ENCODE measurements at regions not wholly inside any gene's neighbourhood (a gene's known extent, or its start where the extent isn't known, plus 50 kb on each side); places are given as distances from the start of the nearest gene placed in this dataset.

GRCh38 chr6:71220466-71220865 lies 68.1 kb upstream of the OGFRL1 start:
- 88 to 100% methylated on average over 2 of the region's 3 CpGs for WGBS, 2 experiments (ENCODE audit: insufficient coverage in 1 of 2, insufficient read length in 1 of 2)
- Mint-ChIP-seq H3K4me3 (no peak overlapping the region), H3K27me3 (ENCODE audit: insufficient read depth) (no peaks in the 10 kb centered on the region), H3K36me3 (ENCODE audit: low read depth) (no peaks in the 10 kb centered on the region), H3K27ac (no peak overlapping the region), H3K9me3 (no peaks in the 10 kb centered on the region), H3K4me1 (no peaks in the 10 kb centered on the region)
- H3K9me3 ChIP-seq (ENCODE audit: control insufficient read depth, low read length): no peaks in the 10 kb centered on the region
- no peaks in the 10 kb centered on the region for H3K27me3 ChIP-seq (ENCODE audit: control insufficient read depth, insufficient read depth, low read length, poor library complexity, severe bottlenecking)
- H3K27ac ChIP-seq (ENCODE audit: low read depth, low read length): no peak overlapping the region
- no peak overlapping the region for H3K9ac ChIP-seq (ENCODE audit: extremely low read depth, low read length, poor library complexity, severe bottlenecking)
- no peak for DNase-seq
- no peak for TF ChIP-seq CTCF (conservative IDR thresholded peaks at IDR 0.05)
- no peak overlapping the region for H3K4me3 ChIP-seq (ENCODE audit: low read length)
- H3K4me1 ChIP-seq (ENCODE audit: control insufficient read depth, insufficient read depth, low read length): no peaks in the 10 kb centered on the region
- H3K36me3 ChIP-seq (ENCODE audit: control insufficient read depth, insufficient read depth, low read length): no peaks in the 10 kb centered on the region

GRCh38 chr6:71222671-71223070 lies 65.9 kb upstream of the OGFRL1 start:
- TF ChIP-seq CTCF (conservative IDR thresholded peaks at IDR 0.05): no peak
- Histone ChIP-seq H3K9ac (ENCODE audit: extremely low read depth, low read length, poor library complexity, severe bottlenecking) (no peak overlapping the region), H3K36me3 (ENCODE audit: control insufficient read depth, insufficient read depth, low read length) (no peaks in the 10 kb centered on the region), H3K4me3 (ENCODE audit: low read length) (no peak overlapping the region), H3K4me1 (ENCODE audit: control insufficient read depth, insufficient read depth, low read length) (no peaks in the 10 kb centered on the region), H3K9me3 (ENCODE audit: control insufficient read depth, low read length) (no peaks in the 10 kb centered on the region), H3K27ac (ENCODE audit: low read depth, low read length) (no peak overlapping the region), H3K27me3 (ENCODE audit: control insufficient read depth, insufficient read depth, low read length, poor library complexity, severe bottlenecking) (no peaks in the 10 kb centered on the region)
- 81 to 82% methylated on average over 3 to 4 of the region's 4 CpGs for WGBS, 2 experiments (ENCODE audit: insufficient coverage in 1 of 2, insufficient read length in 1 of 2)
- Mint-ChIP-seq H3K27ac (no peak overlapping the region), H3K4me1 (no peaks in the 10 kb centered on the region), H3K4me3 (no peak overlapping the region), H3K9me3 (no peaks in the 10 kb centered on the region), H3K36me3 (ENCODE audit: low read depth) (no peaks in the 10 kb centered on the region), H3K27me3 (ENCODE audit: insufficient read depth) (no peaks in the 10 kb centered on the region)
- DNase-seq: no peak

GRCh38 chr6:71224011-71224410 lies 64.6 kb upstream of the OGFRL1 start:
- Mint-ChIP-seq H3K27me3 (ENCODE audit: insufficient read depth) (no peaks in the 10 kb centered on the region), H3K9me3 (no peaks in the 10 kb centered on the region), H3K4me1 (no peaks in the 10 kb centered on the region), H3K36me3 (ENCODE audit: low read depth) (no peaks in the 10 kb centered on the region), H3K4me3 (no peak overlapping the region), H3K27ac (no peak overlapping the region)
- H3K9me3 ChIP-seq (ENCODE audit: control insufficient read depth, low read length): no peaks in the 10 kb centered on the region
- no peaks in the 10 kb centered on the region for H3K27me3 ChIP-seq (ENCODE audit: control insufficient read depth, insufficient read depth, low read length, poor library complexity, severe bottlenecking)
- no peak for DNase-seq
- H3K4me1 ChIP-seq (ENCODE audit: control insufficient read depth, insufficient read depth, low read length): no peaks in the 10 kb centered on the region
- 94% methylated on average over 2 of the region's 2 CpGs; no CpG with 5 or more reads in 1 of the 2 experiments for WGBS, 2 experiments (ENCODE audit: insufficient coverage in 1 of 2, insufficient read length in 1 of 2)
- H3K9ac ChIP-seq (ENCODE audit: extremely low read depth, low read length, poor library complexity, severe bottlenecking): no peak overlapping the region
- H3K36me3 ChIP-seq (ENCODE audit: control insufficient read depth, insufficient read depth, low read length): no peaks in the 10 kb centered on the region
- H3K4me3 ChIP-seq (ENCODE audit: low read length): no peak overlapping the region
- TF ChIP-seq CTCF (conservative IDR thresholded peaks at IDR 0.05): no peak
- H3K27ac ChIP-seq (ENCODE audit: low read depth, low read length): no peak overlapping the region

All from endodermal cell (in vitro differentiated cells).